ENCODE measurements at regions not wholly inside any gene's neighbourhood (a gene's known extent, or its start where the extent isn't known, plus 50 kb on each side); places are given as distances from the start of the nearest gene placed in this dataset.
"Not testable (repeated sequence)": the region's sequence is repeated elsewhere in the genome, so short reads cannot be mapped to it uniquely, and the experiment has no call there.

GRCh38 chr9:7560669-7561305, 238.8 kb downstream of the DMAC1 start:
- DNase-seq (ENCODE audit: low read depth) = no peak
- in situ Hi-C loops (cut with HindIII; ENCODE audit: low pct_unique_long_range_greater_than_20kb, low sequenced_read_pairs) = no loop called here

- in situ Hi-C loops (cut with HindIII; ENCODE audit: low pct_unique_long_range_greater_than_20kb, low sequenced_read_pairs) = no loop called here
- DNase-seq (ENCODE audit: low read depth) = no peak
These were observed 244.9 kb downstream of the DMAC1 start for GRCh38 chr9:7554699-7555098.

- in situ Hi-C loops (cut with HindIII; ENCODE audit: low pct_unique_long_range_greater_than_20kb, low sequenced_read_pairs); DNase-seq (ENCODE audit: low read depth): not testable (repeated sequence)
These were observed 246.9 kb downstream of the DMAC1 start for GRCh38 chr9:7552706-7553105.

GRCh38 chr9:7549249-7549648, 250.3 kb downstream of the DMAC1 start:
- in situ Hi-C loops (cut with HindIII; ENCODE audit: low pct_unique_long_range_greater_than_20kb, low sequenced_read_pairs) = no loop called here
- DNase-seq (ENCODE audit: low read depth) = no peak

- in situ Hi-C loops (cut with HindIII; ENCODE audit: low pct_unique_long_range_greater_than_20kb, low sequenced_read_pairs) = no loop called here
- no peak for DNase-seq (ENCODE audit: low read depth)
These were observed 253.3 kb downstream of the DMAC1 start for GRCh38 chr9:7546261-7546660.

GRCh38 chr9:7545371-7546165, 254.0 kb downstream of the DMAC1 start:
- in situ Hi-C loops (cut with HindIII; ENCODE audit: low pct_unique_long_range_greater_than_20kb, low sequenced_read_pairs) = no loop called here
- no peak for DNase-seq (ENCODE audit: low read depth)

- in situ Hi-C loops (cut with HindIII; ENCODE audit: low pct_unique_long_range_greater_than_20kb, low sequenced_read_pairs) = no loop called here
- no peak for DNase-seq (ENCODE audit: low read depth)
These were observed 256.9 kb downstream of the DMAC1 start for GRCh38 chr9:7542693-7543092.

- DNase-seq (ENCODE audit: low read depth) = no peak
- in situ Hi-C loops (cut with HindIII; ENCODE audit: low pct_unique_long_range_greater_than_20kb, low sequenced_read_pairs) = no loop called here
These were observed 257.5 kb downstream of the DMAC1 start for GRCh38 chr9:7542126-7542525.

GRCh38 chr9:7536310-7536939, 263.2 kb downstream of the DMAC1 start:
- in situ Hi-C loops (cut with HindIII; ENCODE audit: low pct_unique_long_range_greater_than_20kb, low sequenced_read_pairs) = no loop called here
- peak; percentile 14 for DNase-seq (ENCODE audit: low read depth)

- in situ Hi-C loops (cut with HindIII; ENCODE audit: low pct_unique_long_range_greater_than_20kb, low sequenced_read_pairs) = no loop called here
- no peak for DNase-seq (ENCODE audit: low read depth)
These were observed 265.2 kb downstream of the DMAC1 start for GRCh38 chr9:7534211-7534935.

GRCh38 chr9:7533376-7534090, 266.0 kb downstream of the DMAC1 start:
- DNase-seq (ENCODE audit: low read depth) = no peak
- in situ Hi-C loops (cut with HindIII; ENCODE audit: low pct_unique_long_range_greater_than_20kb, low sequenced_read_pairs) = no loop called here

GRCh38 chr9:7523426-7524043, 276.0 kb downstream of the DMAC1 start:
- in situ Hi-C loops (cut with HindIII; ENCODE audit: low pct_unique_long_range_greater_than_20kb, low sequenced_read_pairs) = no loop called here
- no peak for DNase-seq (ENCODE audit: low read depth)

- no peak for DNase-seq (ENCODE audit: low read depth)
- in situ Hi-C loops (cut with HindIII; ENCODE audit: low pct_unique_long_range_greater_than_20kb, low sequenced_read_pairs) = no loop called here
These were observed 279.2 kb downstream of the DMAC1 start for GRCh38 chr9:7520396-7520795.

- in situ Hi-C loops (cut with HindIII; ENCODE audit: low pct_unique_long_range_greater_than_20kb, low sequenced_read_pairs) = no loop called here
- no peak for DNase-seq (ENCODE audit: low read depth)
These were observed 283.2 kb downstream of the DMAC1 start for GRCh38 chr9:7516376-7516775.

- in situ Hi-C loops (cut with HindIII; ENCODE audit: low pct_unique_long_range_greater_than_20kb, low sequenced_read_pairs) = no loop called here
These were observed 289.4 kb downstream of the DMAC1 start for GRCh38 chr9:7510199-7510598.

GRCh38 chr9:7509576-7510145, 289.9 kb downstream of the DMAC1 start:
- DNase-seq (ENCODE audit: low read depth) = no peak
- in situ Hi-C loops (cut with HindIII; ENCODE audit: low pct_unique_long_range_greater_than_20kb, low sequenced_read_pairs) = no loop called here

More at GRCh38 chr9:7510199-7510598, 289.4 kb downstream of the DMAC1 start:
- no peak for DNase-seq (ENCODE audit: low read depth)

- DNase-seq (ENCODE audit: low read depth) = no peak
- in situ Hi-C loops (cut with HindIII; ENCODE audit: low pct_unique_long_range_greater_than_20kb, low sequenced_read_pairs) = no loop called here
These were observed 291.1 kb downstream of the DMAC1 start for GRCh38 chr9:7508516-7508915.

Data from Caki2 (cell line).